ENCODE measurements at regions not wholly inside any gene's neighbourhood (a gene's known extent, or its start where the extent isn't known, plus 50 kb on each side); places are given as distances from the start of the nearest gene placed in this dataset.

DNA sequence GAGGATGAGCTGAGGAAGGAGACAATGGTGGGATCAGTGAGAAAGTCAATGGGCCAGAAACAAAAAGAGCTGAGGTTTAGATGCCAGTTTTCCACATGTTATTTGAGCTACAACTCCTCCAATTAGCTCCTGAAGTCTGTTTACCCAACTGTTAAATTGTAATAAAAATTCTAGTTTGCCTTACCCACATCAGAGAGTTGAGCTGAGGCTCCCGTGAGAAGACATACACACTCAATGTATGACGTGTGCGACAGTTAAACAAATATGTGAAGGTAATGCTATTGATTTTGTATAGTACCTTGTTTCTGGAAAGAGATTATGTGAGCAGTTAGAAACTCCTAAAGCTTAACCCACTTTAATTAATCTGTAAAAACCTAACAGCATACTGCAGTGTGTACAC is 318.1 kb upstream of the GRM7 start:
- DNase-seq = no peak

DNA sequence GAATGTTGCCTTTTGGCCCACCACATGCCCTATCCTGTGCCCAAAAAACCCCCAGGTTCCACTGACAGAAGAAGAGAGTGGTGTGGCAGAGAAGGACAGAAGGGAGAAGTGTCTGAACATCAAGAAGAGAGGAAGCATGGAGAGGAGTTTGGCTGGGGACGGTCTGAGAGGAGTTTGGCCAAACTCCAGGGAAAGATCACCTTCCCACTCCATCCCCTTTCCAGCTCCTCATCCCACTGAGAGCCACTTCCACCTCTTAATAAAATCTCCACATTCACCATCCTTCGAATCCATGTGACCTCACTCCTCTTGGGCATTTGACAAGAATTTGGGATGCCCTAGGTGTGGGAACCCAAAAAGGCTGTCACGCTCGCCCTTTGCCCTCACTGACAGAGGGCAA is 311.6 kb upstream of the GRM7 start:
- DNase-seq = no peak

DNA sequence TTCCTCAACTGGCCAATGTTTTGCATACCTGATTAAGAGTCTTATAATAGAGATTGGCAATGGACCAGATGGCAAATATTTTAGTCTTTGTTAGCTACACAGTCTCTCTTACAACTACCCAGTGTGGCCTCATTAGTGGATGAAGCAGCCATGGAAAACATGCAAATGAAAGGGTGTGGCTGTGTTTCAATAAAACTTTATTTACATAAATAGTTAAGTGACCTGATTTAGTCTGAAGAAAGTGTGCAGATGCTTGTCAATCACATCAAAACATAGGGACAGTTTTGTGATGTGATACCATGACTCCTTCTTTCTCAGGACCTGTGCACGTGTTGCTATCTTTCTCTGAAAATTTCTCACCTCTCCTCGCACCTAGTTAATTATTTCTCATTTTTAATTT is 309.8 kb upstream of the GRM7 start:
- no peak for DNase-seq

DNA sequence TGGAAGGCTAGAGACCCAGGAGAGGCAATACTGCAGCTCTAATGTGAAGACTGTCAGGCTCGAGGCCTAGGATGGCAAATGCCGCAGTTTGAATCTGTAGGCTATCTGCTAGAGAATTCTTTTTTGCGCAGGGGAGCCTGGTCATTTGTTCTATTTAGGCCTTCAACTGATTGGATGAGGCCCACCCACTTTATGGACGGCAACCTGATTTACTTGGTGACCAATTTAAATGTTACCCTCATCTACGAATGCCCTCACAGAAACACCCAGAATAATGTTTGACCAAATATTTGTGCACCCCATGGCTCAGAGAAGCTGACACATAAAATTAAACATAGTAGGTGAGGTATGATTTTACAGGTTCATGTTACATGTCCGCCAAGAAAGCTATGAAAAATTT is 300.7 kb upstream of the GRM7 start:
- DNase-seq = no peak

DNA sequence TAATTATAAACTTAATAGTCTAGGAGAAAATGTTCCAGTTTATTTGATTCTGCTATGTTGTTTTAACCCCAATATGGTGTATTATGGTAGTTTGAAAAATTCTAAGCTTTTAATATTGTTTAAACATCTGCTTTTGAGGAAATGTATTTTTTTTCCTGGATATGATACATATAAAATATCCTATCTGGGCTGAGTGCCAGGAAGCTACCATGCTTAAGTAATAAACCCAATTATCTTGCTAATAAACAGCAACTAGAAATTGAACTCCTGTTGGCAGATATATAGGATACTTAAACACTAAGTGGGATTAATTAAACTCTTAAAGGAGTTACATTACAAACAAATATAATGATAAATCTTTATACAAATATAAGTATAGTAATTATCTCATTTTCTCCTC is 293.7 kb upstream of the GRM7 start:
- no peak for DNase-seq

DNA sequence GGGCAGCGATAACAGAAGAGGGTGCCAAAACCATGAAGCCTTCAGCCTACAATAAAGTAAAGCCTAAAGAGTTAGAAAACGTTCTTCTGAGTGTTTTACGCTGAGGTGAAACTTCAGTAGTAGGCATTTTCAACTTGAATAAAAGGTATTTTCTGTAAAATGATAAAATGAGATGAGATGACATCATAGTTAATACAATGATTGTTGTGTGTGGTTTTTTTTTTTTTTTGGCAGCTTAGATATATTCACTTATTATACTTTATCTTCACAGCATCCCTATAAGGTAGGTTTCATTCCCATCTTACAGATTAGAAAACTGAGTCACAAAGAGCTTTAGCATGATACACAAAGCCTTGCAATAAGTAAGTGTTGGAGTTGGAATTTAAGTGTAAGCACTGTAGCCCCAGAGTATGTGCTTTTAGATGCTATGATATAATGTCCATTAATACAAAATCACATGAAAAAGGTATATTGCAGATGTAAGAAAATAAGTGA is 291.9 kb upstream of the GRM7 start:
- no peak for DNase-seq

DNA sequence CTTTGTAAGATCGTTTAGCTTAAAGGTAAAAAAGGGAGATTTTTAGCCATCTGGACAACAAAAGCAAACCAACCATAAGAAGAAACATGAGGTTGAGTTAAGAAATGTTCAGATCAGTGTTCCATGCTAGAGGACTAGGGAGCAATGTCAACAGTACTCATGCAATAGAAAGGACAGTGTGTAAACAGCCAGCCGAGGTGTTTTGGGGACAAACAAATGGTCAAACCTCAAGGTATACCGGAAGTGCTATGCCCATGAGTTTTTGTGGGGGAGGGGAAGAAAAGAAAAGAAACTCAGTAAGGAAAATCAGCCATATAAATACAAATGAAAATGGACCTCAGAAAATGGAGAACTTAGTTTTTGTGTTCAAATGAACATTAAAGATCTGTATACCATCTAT is 289.5 kb upstream of the GRM7 start:
- DNase-seq = no peak

DNA sequence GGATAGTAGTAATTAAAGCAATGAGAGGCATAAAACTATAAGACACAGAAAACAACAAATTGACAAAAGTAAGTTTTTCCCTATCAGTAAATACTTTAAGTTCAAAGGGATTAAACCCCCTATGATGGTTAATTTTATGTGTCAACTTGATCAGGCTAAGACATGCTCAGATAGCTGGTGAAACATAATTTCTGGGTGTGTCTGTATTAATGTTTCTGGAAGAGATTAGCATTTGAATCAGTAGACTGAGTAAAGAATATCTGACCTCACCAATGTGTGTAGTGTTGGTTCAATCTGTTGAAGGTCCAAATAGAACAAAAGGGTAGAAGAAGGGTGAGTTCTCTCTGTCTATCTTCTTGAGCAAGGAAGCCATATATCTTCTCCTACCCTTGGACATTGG is 283.3 kb upstream of the GRM7 start:
- DNase-seq = no peak

DNA sequence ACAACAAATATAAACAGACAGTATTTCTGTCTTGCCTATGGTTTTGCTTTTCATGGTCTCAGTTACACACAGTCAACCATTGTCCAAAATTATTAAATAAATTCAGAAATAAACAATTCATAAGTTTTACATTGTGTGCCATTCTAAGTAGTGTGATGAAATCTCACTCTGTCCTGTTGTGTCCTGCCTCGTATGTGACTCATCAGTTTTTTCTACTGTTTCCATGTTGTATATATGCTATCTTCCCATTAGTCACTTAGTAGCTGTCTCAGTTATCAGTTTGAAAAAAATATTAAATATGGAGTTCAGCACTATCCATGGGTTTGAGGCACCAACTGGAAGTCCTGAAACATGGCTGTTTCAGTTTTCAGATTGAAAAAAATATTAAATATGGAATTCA is 282.4 kb upstream of the GRM7 start:
- DNase-seq = no peak

DNA sequence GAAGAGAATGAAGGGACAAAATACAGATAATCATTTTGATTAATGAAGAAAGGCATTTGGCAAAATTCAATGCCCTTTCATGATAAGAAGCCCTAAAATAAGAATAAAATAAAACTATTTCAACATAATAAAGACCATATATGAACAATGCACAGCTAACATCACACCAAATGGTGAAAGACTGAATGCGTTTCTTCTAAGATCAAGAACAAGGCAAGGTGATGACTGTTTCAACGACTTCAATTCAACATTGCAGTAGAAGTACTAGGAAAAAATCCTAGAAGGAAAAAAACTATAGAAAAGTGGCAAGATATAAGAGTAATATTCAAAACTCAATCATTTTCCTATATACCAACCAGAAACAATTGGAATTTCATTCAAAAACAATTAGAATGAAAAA is 280.1 kb upstream of the GRM7 start:
- no peak for DNase-seq

DNA sequence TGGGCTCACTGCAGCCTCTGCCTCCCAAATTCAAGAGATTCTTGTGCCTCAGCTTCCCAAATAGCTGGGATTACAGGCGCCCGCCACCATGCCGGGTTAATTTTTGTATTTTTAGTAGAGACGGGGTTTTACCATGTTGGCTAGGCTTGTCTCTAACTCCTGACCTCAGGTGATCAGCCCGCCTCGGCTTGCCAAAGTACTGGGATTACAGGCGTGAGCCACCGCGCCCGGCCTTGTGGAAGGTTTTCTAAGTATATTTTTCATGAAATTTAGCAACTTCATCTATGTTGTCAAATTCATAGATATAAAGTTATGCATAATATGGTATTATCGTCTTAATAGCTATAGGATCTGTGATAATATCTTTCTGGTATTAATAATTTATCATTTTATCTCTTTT is 275.6 kb upstream of the GRM7 start:
- no peak for DNase-seq

DNA sequence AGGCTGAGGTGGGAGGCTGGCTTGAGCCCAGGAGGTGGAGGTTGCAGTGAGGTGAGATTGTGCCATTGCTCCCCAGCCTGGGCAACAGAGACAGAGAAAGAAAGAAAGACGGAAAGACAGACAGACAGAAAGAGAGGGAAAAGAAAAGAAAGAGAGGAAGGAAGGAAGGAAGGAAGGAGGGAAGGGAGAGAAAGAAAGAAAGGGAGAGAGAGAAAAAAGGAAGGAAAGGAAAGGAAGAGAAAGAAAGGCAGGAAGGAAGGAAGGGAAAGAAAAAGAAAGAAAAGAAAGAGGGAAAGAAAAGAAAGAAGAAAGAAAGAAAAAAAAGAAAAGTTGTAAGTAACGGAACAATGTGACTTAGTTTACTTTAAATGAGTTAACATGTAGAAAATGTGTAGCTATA is 260.7 kb upstream of the GRM7 start:
- DNase-seq = no peak

DNA sequence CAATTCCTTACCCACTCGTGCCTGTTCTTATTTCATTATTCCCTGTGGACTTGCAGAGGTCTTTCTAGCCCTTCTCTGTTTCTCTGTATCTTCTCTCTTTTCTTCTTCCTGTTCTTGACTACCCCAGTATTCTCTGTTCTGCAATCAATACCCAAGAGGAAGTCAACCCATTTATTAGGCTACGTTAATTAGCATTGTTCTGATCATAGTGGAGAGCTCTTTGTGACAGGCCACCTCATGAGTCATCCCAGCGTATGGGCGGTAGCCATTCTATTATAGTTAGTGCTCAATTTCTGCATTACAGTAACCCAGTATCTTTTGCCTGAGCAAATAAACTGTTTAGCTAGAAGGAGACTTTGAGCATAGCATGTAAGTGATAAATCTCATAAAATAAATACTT is 259.5 kb upstream of the GRM7 start:
- DNase-seq = no peak

DNA sequence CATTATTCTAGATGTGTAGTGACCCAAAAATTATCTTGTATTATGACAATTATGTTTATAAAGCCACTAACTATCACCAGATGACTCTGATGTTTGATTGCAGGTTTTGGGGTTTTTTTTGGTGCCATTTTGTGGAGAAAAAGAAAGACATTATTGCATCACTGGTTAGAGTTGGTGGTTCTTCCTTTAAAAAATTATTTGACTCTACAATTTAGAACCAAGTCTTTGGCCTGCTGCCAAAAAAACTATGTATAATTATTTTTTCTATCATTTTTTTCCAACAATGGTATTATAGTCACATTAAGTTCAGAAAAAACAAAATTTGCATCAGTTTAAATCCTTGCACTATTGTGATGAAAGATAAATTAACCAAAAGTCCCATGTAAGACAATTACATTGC is 258.6 kb upstream of the GRM7 start:
- DNase-seq = no peak

DNA sequence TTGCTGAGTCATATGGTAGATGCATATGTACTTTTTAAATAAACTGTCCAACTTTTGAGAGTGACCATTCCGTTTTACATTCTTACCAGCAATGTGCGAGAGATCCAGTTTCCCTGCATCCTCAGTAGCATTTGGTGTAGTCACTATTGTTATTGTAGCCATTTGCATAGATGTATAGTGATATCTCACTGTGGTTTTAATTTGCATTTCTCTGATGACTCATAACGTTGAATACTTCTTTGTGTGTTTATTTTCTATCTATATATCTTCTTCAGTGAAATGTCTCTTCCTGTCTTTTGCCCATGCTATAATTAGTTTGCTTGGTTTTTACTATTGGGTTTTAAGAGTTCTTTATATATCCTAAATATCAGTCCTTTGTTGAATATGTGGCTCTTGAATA is 255.7 kb upstream of the GRM7 start:
- DNase-seq = no peak

DNA sequence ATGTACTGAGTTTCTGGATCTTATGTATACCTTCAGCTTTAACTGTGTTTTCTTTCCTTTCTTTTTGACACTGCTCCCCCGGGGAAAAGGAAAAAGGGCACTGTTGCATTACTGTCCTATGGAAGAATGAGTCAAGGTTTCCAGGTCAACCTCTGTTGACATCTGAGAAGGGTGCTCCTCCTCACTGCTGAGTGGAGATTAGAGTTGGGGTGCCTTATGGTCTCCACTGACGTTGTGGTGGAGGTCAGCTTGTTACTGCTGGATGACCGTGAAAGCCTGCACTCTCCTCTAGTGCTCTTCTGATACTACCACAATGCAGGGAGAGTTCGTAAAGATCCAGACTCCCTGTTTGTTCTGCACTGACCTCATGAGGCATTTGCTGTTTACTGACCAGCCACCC is 252.1 kb upstream of the GRM7 start:
- no peak for DNase-seq

DNA sequence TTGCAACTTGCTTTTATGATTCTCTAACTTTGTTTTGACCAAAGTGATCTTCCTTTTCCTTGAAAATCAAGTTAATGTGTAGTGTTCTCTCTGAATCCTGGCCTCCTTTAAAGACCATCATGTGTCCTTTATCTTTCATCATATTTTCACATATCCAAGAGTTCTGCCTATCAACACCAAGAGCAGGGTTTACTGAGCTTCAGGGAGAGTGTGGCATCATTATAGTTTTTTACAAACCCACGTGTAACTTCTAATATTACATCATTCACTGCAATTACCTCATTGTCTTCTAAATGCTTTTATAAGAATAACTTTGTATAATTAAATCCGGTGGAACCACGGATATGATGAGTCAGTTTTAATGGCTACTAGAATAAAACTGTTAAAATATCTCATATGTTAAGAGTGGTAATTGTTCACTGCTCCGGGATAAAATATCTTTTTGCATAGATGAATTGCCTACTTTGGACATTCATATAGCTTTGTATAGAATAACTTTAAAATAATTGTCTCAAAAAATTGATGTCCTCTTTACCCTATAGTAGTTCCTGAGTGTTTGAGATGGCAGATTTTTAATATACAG is 248.8 kb upstream of the GRM7 start:
- no peak for DNase-seq

DNA sequence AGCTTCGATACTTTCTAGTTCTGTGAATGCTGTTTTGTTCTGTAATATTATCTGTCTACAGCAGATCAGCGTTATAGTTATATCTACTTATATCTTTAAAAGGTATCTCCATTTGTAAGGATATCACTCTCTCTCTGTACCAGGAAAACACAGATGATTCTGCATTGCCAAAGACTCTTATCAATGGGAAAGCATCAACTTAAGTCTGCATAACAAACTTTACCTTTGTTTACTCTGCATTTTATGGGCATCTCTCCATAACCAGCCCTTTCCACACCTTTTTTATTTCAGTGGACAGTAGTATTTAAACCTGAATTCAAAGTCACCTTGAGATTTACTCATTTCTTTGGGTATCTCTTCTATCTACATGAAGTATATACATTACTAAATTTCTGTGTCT is 238.7 kb upstream of the GRM7 start:
- no peak for DNase-seq

DNA sequence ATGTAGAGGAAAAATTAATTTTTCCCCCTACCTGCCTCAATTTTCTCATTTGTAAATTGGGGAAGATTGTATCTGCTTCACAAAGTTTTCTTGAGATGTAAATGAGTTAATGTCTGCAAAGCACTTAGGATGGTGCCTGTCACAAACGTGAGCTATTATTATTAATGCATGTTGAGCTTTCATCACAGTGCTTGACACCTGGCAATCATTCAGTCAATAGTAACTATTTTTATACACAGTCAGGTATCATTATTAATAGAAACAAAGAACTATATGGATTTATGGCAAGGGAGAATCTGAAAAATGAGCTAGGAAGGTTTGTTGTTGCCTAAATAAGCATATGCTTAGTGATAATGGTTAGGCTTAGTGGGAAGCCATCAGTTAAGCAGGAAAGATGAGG is 238.2 kb upstream of the GRM7 start:
- DNase-seq = no peak

DNA sequence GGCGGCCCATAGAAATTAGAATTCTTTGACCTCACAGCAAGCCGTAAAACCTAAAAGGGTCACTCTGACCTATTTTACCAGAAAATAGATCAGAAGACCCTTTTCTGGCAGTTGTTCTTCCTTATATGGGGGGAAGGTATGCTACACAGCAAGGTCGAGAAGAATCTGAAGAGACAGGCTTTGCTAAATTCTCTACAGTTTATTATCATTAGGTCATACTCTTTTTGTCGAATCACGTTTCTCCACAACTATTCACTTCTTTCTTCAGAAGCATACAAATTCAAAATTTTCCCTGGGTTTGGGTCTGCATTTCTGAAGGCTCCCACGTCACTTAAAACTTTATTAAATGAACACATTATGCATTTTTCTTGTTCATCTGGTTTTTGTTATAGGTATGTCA is 229.5 kb upstream of the GRM7 start:
- no peak for DNase-seq

DNA sequence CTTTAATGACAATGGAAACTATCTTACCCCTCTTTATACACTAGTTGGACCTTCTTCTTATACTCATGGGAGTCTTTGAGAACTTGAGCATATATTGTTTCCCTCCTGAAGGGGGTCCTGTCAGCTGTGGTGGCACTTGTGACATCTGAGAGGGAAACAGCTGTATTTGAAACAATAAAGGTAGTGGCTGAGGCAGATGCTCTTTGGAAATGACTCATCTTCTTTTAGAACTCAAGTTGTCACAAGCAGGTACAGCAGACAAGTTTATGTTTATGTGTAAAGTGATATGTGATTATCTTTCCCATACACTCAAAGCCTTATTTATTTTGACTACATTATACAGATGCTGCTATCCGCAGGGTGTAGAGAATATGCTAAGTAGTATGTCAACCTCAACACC is 220.0 kb upstream of the GRM7 start:
- DNase-seq = no peak

DNA sequence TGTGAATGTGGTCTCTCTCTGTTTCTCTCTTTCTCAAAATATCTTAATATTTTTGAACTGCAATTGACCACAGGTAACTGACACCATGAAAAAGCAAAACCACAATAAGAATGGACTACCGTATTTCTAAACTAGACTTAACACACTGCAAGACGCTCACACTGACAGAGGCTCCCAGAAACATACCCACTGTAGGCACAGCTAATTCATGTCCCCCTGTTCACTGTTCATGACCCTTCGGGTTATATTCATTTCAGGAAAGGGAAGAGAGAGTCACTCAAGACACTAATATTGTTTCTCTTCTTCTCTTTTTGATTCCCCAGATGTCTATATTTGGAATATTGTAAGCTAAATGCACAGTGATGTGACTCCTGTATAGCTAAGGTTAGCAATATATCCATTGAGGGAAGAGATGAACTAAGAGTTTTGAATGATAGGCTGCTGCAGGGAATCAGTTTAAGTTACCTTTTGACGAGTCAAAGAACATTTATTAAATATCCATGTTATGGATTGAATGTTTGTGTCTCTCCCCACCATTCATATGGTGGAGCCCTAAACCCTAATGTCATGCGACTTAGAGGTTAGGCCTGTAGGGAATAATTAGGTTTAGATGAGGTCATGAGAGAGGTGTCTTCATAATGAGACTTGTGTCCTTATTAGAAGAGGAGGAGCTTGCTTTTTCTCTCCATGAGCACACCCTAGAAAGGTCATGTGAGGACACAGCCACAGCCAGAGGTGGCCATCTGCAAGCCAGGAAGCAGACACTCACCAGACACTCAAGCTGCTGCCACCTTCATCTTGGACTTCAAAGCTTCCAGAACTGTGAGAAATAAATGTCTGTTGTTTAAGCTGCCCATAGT is 216.6 kb upstream of the GRM7 start:
- DNase-seq = no peak

DNA sequence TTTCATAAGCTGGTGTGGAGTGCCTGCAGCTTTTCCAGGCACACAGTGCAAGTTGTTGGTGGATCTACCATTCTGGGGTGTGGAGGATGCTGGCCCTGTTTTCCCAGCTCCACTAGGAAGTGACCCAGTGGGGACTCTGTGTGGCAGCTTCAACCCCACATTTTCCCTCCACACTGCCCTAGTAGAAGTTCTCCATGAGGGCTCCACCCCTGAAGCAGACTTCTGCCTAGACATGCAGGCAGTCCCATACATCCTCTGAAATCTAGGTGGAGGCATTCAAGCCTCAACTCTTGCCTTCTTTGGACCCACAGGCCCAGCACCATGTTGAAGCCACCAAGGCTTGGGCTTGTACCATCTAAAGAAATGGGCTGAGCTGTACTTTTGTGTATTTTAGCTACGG is 206.2 kb upstream of the GRM7 start:
- no peak for DNase-seq

DNA sequence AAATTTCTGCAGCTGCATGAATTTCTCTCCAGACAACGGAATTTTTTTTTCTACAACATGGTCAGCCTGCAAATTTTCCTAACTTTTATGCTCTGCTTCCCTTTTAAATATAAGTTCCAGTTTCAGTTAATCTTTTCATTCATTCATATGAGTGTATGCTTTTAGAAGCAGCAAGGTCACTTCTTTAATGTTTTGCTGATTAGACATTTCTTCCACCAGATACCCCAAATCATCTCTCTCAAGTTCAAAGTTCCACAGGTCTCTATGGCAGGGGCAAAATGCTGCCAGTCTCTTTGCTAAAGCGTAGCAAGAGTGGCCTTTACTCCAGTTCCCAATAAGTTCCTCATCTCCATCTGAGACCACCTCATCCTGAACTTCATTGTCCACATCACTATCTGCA is 205.6 kb upstream of the GRM7 start:
- DNase-seq = no peak

DNA sequence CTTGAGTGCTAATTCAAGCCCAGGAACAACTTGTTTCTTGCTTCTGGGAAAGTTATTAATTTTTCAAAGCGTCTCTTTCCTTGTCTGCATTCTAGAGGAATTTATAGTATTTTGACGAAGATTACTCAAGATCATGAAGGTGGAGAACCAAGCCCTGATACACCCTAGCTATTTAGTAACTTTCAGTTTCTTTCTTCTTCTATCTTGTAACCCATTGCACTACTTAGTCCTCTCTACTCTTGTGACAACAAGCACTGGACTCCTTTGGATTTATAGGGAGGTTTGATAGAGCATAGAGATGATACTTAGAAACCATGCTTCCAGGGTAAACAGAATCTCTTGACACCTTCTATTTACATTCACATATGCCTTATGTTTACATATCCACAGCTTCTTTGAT is 203.3 kb upstream of the GRM7 start:
- no peak for DNase-seq
